Calu3 (cell line): ENCODE measurements at regions not wholly inside any gene's neighbourhood (a gene's known extent, or its start where the extent isn't known, plus 50 kb on each side); places are given as distances from the start of the nearest gene placed in this dataset.

Experiments used
- BruUV-seq: library from RNA; stranded (reverse); fragments of 400-500 nt; replicated peaks from 2 replicates; lab custom pipeline; 2021; lab: Mats Ljungman, UMichigan
- CTCF ChIA-PET: fragments of 300-600 bp; sonication (Branson Sonifier 250); formaldehyde crosslinking; loops from one replicate; lab custom pipeline; 2022; ENCODE audit warnings: antibody characterized with exemption; lab: Charles Lee
- DNase-seq: peaks from one replicate; pipeline ENCODE4 v3.0.0; 2022
- H3K27ac Mint-ChIP-seq: one replicate; pipeline ENCODE4 v1.8.0; 2022; ENCODE audit warnings: mixed read lengths; ENCODE audit not compliant: unreplicated experiment
- H3K27me3 Mint-ChIP-seq: one replicate; pipeline ENCODE4 v1.8.0; 2022; ENCODE audit warnings: mixed read lengths; ENCODE audit not compliant: unreplicated experiment
- H3K36me3 Mint-ChIP-seq: one replicate; pipeline ENCODE4 v1.8.0; 2022; ENCODE audit warnings: mild to moderate bottlenecking, moderate library complexity, mixed read lengths; ENCODE audit not compliant: insufficient read depth, unreplicated experiment
- H3K4me1 Mint-ChIP-seq: one replicate; pipeline ENCODE4 v1.8.0; 2022; ENCODE audit warnings: mild to moderate bottlenecking, low read depth, mixed read lengths; ENCODE audit not compliant: unreplicated experiment
- H3K4me3 Mint-ChIP-seq: one replicate; pipeline ENCODE4 v1.8.0; 2022; ENCODE audit warnings: mild to moderate bottlenecking, low read depth, moderate library complexity, mixed read lengths; ENCODE audit not compliant: unreplicated experiment
- H3K9me3 Mint-ChIP-seq: one replicate; pipeline ENCODE4 v1.8.0; 2022; ENCODE audit warnings: low read depth, mixed read lengths; ENCODE audit not compliant: unreplicated experiment
- CTCF ChIP-seq: fragments of 200-600 bp; IDR thresholded peaks from one replicate; pipeline ENCODE4 v1.8.0; 2022; ENCODE audit warnings: antibody characterized with exemption; ENCODE audit not compliant: unreplicated experiment
- intact Hi-C: fragments of 100-400 bp; cut with micrococcal nuclease; formaldehyde crosslinking; loops from one replicate; pipeline ENCODE4 v1.10.0; 2022; ENCODE audit not compliant: unreplicated experiment

GRCh38 chr17:33806631-33807030 is 448.5 kb upstream of the CCL2 start:
- Mint-ChIP-seq H3K27ac (no peak overlapping the region), H3K4me1 (no peaks in the 10 kb centered on the region), H3K36me3 (no peaks in the 10 kb centered on the region), H3K9me3 (peaks cover 2% of the 10 kb centered on the region), H3K4me3 (no peak overlapping the region), H3K27me3 (peaks cover 40% of the 10 kb centered on the region)
- BruUV-seq: no TSS peak
- TF ChIP-seq CTCF: no peak
- CTCF ChIA-PET: no interaction called here
- DNase-seq: no peak
- intact Hi-C loops: no loop called here

GRCh38 chr17:33809748-33810147 is 445.3 kb upstream of the CCL2 start:
- no peaks in the 10 kb centered on the region for H3K36me3 Mint-ChIP-seq
- H3K27ac Mint-ChIP-seq: no peak overlapping the region
- BruUV-seq: no TSS peak
- DNase-seq: no peak
- peaks cover 62% of the 10 kb centered on the region for H3K27me3 Mint-ChIP-seq
- no peak for TF ChIP-seq CTCF
- intact Hi-C loops: no loop called here
- H3K9me3 Mint-ChIP-seq: peaks cover 2% of the 10 kb centered on the region
- CTCF ChIA-PET: no interaction called here
- no peak overlapping the region for H3K4me3 Mint-ChIP-seq
- H3K4me1 Mint-ChIP-seq: no peaks in the 10 kb centered on the region

- Mint-ChIP-seq H3K4me1 (no peaks in the 10 kb centered on the region), H3K9me3 (no peaks in the 10 kb centered on the region), H3K4me3 (no peak overlapping the region), H3K27me3 (peaks cover 65% of the 10 kb centered on the region), H3K27ac (no peak overlapping the region), H3K36me3 (no peaks in the 10 kb centered on the region)
- no peak for TF ChIP-seq CTCF
- BruUV-seq: no TSS peak
- DNase-seq: no peak
- CTCF ChIA-PET: no interaction called here
- intact Hi-C loops: no loop called here
These were observed 443.9 kb upstream of the CCL2 start for GRCh38 chr17:33811004-33811760.

- Mint-ChIP-seq H3K27me3 (peaks cover 74% of the 10 kb centered on the region), H3K27ac (no peak overlapping the region), H3K4me3 (no peak overlapping the region), H3K4me1 (no peaks in the 10 kb centered on the region), H3K9me3 (no peaks in the 10 kb centered on the region), H3K36me3 (no peaks in the 10 kb centered on the region)
- TF ChIP-seq CTCF: no peak
- CTCF ChIA-PET: no interaction called here
- intact Hi-C loops: no loop called here
- BruUV-seq: no TSS peak
- DNase-seq: no peak
These were observed 443.0 kb upstream of the CCL2 start for GRCh38 chr17:33811984-33812577.
